ENCODE measurements at regions not wholly inside any gene's neighbourhood (a gene's known extent, or its start where the extent isn't known, plus 50 kb on each side); places are given as distances from the start of the nearest gene placed in this dataset.

GRCh38 chr13:110015253-110015652 lies 228.9 kb upstream of the IRS2 start:
- Histone ChIP-seq H3K4me2 (no peak overlapping the region), H3K4me1 (ENCODE audit: insufficient read depth) (no peaks in the 10 kb centered on the region), H3K4me3 (no peak overlapping the region), H2AFZ (no peak overlapping the region), H3K36me3 (ENCODE audit: insufficient read depth) (no peaks in the 10 kb centered on the region), H3K27ac (ENCODE audit: low read depth) (no peak overlapping the region), H4K20me1 (replicated peaks; ENCODE audit: insufficient read depth) (no peaks in the 10 kb centered on the region), H3K27me3 (ENCODE audit: insufficient read depth) (no peaks in the 10 kb centered on the region), H3K79me2 (replicated peaks; ENCODE audit: insufficient read depth) (no peaks in the 10 kb centered on the region), H3K9me2 (ENCODE audit: insufficient read depth) (peaks cover 10% of the 10 kb centered on the region), H3F3A (replicated peaks; ENCODE audit: low read depth) (no peaks in the 10 kb centered on the region)
- TF ChIP-seq EZH2 (IDR thresholded peaks at IDR 0.05; ENCODE audit: low read depth, unreplicated experiment) (no peak), POLR2AphosphoS5 (IDR thresholded peaks at IDR 0.05; ENCODE audit: low read depth) (no peak), ETS1 (IDR thresholded peaks at IDR 0.05) (no peak), REST (IDR thresholded peaks at IDR 0.05; ENCODE audit: unreplicated experiment) (no peak), CREB1 (CRISPR knock-in tag; IDR thresholded peaks at IDR 0.05; ENCODE audit: low read depth) (no peak), ZNF462 (CRISPR knock-in tag; IDR thresholded peaks at IDR 0.05) (no peak), JUNB (IDR thresholded peaks at IDR 0.05; ENCODE audit: unreplicated experiment) (no peak), ZNF114 (CRISPR knock-in tag; IDR thresholded peaks at IDR 0.05) (no peak), NANOG (IDR thresholded peaks at IDR 0.05; ENCODE audit: borderline replicate concordance) (no peak), STAT1 (IDR thresholded peaks at IDR 0.05; ENCODE audit: unreplicated experiment) (no peak), CTCF (conservative IDR thresholded peaks at IDR 0.05; ENCODE audit: low read depth in 2 of 2) (no peak), EZH2phosphoT487 (IDR thresholded peaks at IDR 0.05; ENCODE audit: unreplicated experiment) (no peak), ZNF331 (CRISPR knock-in tag; IDR thresholded peaks at IDR 0.05; ENCODE audit: low read depth) (no peak)
- Mint-ChIP-seq H3K27me3 (ENCODE audit: insufficient read depth, low read depth, poor library complexity) (peaks cover 3% of the 10 kb centered on the region), H3K27ac (no peak overlapping the region), H3K36me3 (ENCODE audit: low read depth) (no peaks in the 10 kb centered on the region), H3K4me3 (no peak overlapping the region), H3K9me3 (no peaks in the 10 kb centered on the region; the same call in 2 of the 3 replicates), H3K4me1 (no peaks in the 10 kb centered on the region)
- ATAC-seq (no peak), DNase-seq (ENCODE audit: low spot score) (no peak)
